Mesenchymal stem cell (in vitro differentiated cells and primary cell): ENCODE measurements at regions not wholly inside any gene's neighbourhood (a gene's known extent, or its start where the extent isn't known, plus 50 kb on each side); places are given as distances from the start of the nearest gene placed in this dataset.

Source experiments
- DNase-seq: peaks from one replicate; pipeline ENCODE4 v3.0.0-alpha.2; 2013
- H2AFZ ChIP-seq: one replicate; pipeline ENCODE4 v1.6.1; 2013; ENCODE audit warnings: low read depth, mild to moderate bottlenecking, control low read depth, inconsistent platforms, low read length, moderate library complexity
- H2AK5ac ChIP-seq: 2 replicates; pipeline ENCODE4 v1.6.1; 2013; ENCODE audit warnings: low read length, moderate library complexity, mild to moderate bottlenecking, inconsistent platforms; ENCODE audit not compliant: severe bottlenecking
- H2BK120ac ChIP-seq: one replicate; pipeline ENCODE4 v1.6.1; 2013; ENCODE audit warnings: low read depth, mild to moderate bottlenecking, inconsistent platforms, low read length, moderate library complexity
- H2BK12ac ChIP-seq, 2 experiments: one replicate each; pipeline ENCODE4 v1.6.1; 2013; ENCODE audit warnings: inconsistent platforms in 2 of 2, low read length in 2 of 2, mild to moderate bottlenecking in 2 of 2, moderate library complexity in 2 of 2, control low read depth in 1 of 2
- H2BK15ac ChIP-seq: one replicate; pipeline ENCODE4 v1.6.1; 2013; ENCODE audit warnings: mild to moderate bottlenecking, low read depth, inconsistent platforms; ENCODE audit not compliant: poor library complexity, severe bottlenecking
- H2BK5ac ChIP-seq: 2 replicates; pipeline ENCODE4 v1.6.1; 2013; ENCODE audit warnings: low read depth, mild to moderate bottlenecking, low read length, control low read depth, inconsistent platforms; ENCODE audit not compliant: poor library complexity, severe bottlenecking
- H3K14ac ChIP-seq, 2 experiments: one replicate each; pipeline ENCODE4 v1.6.1; 2013; ENCODE audit warnings: inconsistent platforms in 2 of 2, low read length in 2 of 2, control low read depth in 1 of 2, mild to moderate bottlenecking in 1 of 2, moderate library complexity in 1 of 2
- H3K18ac ChIP-seq, 2 experiments: one replicate each; pipeline ENCODE4 v1.6.1; 2013; ENCODE audit warnings: inconsistent platforms in 2 of 2, low read length in 2 of 2, control low read depth in 1 of 2, low read depth in 1 of 2, mild to moderate bottlenecking in 1 of 2
- H3K23ac ChIP-seq, 2 experiments: one replicate each; pipeline ENCODE4 v1.6.1; 2013; ENCODE audit warnings: inconsistent platforms in 2 of 2, low read length in 2 of 2, mild to moderate bottlenecking in 2 of 2, moderate library complexity in 2 of 2, control low read depth in 1 of 2
- H3K27ac ChIP-seq: 2 replicates; pipeline ENCODE4 v1.5.1; 2013; ENCODE audit warnings: mild to moderate bottlenecking, moderate library complexity, low read length, control low read depth, inconsistent platforms; ENCODE audit not compliant: poor library complexity, severe bottlenecking
- H3K27me3 ChIP-seq, 2 experiments: 2 replicates each; pipeline versions ENCODE4 v1.6.1 to v1.7.0; 2013; ENCODE audit warnings: low read length in 2 of 2, mild to moderate bottlenecking in 2 of 2, moderate library complexity in 2 of 2, control low read depth in 1 of 2, inconsistent platforms in 1 of 2; ENCODE audit not compliant: control insufficient read depth in 1 of 2, insufficient read depth in 1 of 2
- H3K36me3 ChIP-seq, 2 experiments: 2 replicates each; pipeline versions ENCODE4 v1.6.1 to v1.7.0; 2013; ENCODE audit warnings: low read length in 2 of 2, control low read depth in 1 of 2, inconsistent platforms in 1 of 2, low read depth in 1 of 2, mild to moderate bottlenecking in 1 of 2; ENCODE audit not compliant: insufficient read depth in 2 of 2, control insufficient read depth in 1 of 2
- H3K4ac ChIP-seq, 2 experiments: one replicate each; pipeline ENCODE4 v1.6.1; 2013; ENCODE audit warnings: inconsistent platforms in 2 of 2, low read length in 2 of 2, mild to moderate bottlenecking in 2 of 2, moderate library complexity in 2 of 2, control low read depth in 1 of 2, low read depth in 1 of 2
- H3K4me1 ChIP-seq: 2 replicates; pipeline ENCODE4 v1.6.1; 2013; ENCODE audit warnings: low read depth, low read length, control low read depth; ENCODE audit not compliant: control insufficient read depth, insufficient read depth
- H3K4me2 ChIP-seq: 2 replicates; pipeline ENCODE4 v1.6.1; 2013; ENCODE audit warnings: low read length, mild to moderate bottlenecking, inconsistent platforms; ENCODE audit not compliant: poor library complexity, severe bottlenecking
- H3K4me3 ChIP-seq, 2 experiments: 2 replicates each; pipeline versions ENCODE4 v1.5.1 to v1.7.0; 2013; ENCODE audit warnings: low read length in 2 of 2, mild to moderate bottlenecking in 2 of 2, control low read depth in 1 of 2, low read depth in 1 of 2; ENCODE audit not compliant: insufficient read depth in 1 of 2
- H3K79me1 ChIP-seq: replicated peaks from 2 replicates; pipeline ENCODE4 v1.6.1; 2013; ENCODE audit warnings: mild to moderate bottlenecking, control low read depth, low read length, inconsistent platforms; ENCODE audit not compliant: poor library complexity, severe bottlenecking
- H3K9ac ChIP-seq: 2 replicates; pipeline ENCODE4 v1.7.0; 2013; ENCODE audit warnings: mild to moderate bottlenecking, low read length, moderate library complexity
- H3K9me3 ChIP-seq: 2 replicates; pipeline ENCODE4 v1.7.0; 2013; ENCODE audit warnings: mild to moderate bottlenecking, low read length; ENCODE audit not compliant: control insufficient read depth
- H4K8ac ChIP-seq: one replicate; pipeline ENCODE4 v1.6.1; 2013; ENCODE audit warnings: inconsistent platforms, mild to moderate bottlenecking, low read length, moderate library complexity
- H4K91ac ChIP-seq: one replicate; pipeline ENCODE4 v1.6.1; 2013; ENCODE audit warnings: mild to moderate bottlenecking, low read length, inconsistent platforms
- WGBS: methylation state at CpG from one replicate; pipeline ENCODE4 v1.1.7; 2013; ENCODE audit warnings: mixed read lengths; 5-methylcytosine and 5-hydroxymethylcytosine counted together

- no peak for DNase-seq
- H3K9me3 ChIP-seq: peaks cover 4% of the 10 kb centered on the region
- no peak overlapping the region for H2BK5ac ChIP-seq
- no peak overlapping the region for H3K14ac ChIP-seq
- no peak overlapping the region for H2BK12ac ChIP-seq
- H3K27ac ChIP-seq: no peak overlapping the region
- H3K4ac ChIP-seq: no peak overlapping the region
- no peak overlapping the region for H2BK15ac ChIP-seq
- no peaks in the 10 kb centered on the region for H3K79me1 ChIP-seq
- H3K18ac ChIP-seq: no peak overlapping the region
- no peak overlapping the region for H2AK5ac ChIP-seq
- no peak overlapping the region for H2BK120ac ChIP-seq
- H3K36me3 ChIP-seq: no peaks in the 10 kb centered on the region
- 76% methylated on average over 5 of the region's 7 CpGs for WGBS
- no peaks in the 10 kb centered on the region for H3K4me1 ChIP-seq
- no peak overlapping the region for H4K8ac ChIP-seq
- no peak overlapping the region for H3K4me2 ChIP-seq
- H3K9ac ChIP-seq: no peak overlapping the region
- H4K91ac ChIP-seq: no peak overlapping the region
- no peak overlapping the region for H3K23ac ChIP-seq
- no peak overlapping the region for H2AFZ ChIP-seq
- no peak overlapping the region for H3K4me3 ChIP-seq
- no peaks in the 10 kb centered on the region for H3K27me3 ChIP-seq
Measured at GRCh38 chr6:39992861-39993622, 58.8 kb upstream of the MOCS1 start.
